ENCODE measurements at regions not wholly inside any gene's neighbourhood (a gene's known extent, or its start where the extent isn't known, plus 50 kb on each side); places are given as distances from the start of the nearest gene placed in this dataset.

- no peak for TF ChIP-seq CTCF (IDR thresholded peaks at IDR 0.05; ENCODE audit: low read depth, low read length, missing control alignments)
- DNase-seq (ENCODE audit: low read depth) = no peak
- H3K4me3 ChIP-seq (ENCODE audit: low read depth, low read length) = no peak overlapping the region
These were observed 90.0 kb downstream of the CXCL12 start for GRCh38 chr10:44294726-44295412.

- DNase-seq (ENCODE audit: low read depth) = no peak
- no peak for TF ChIP-seq CTCF (IDR thresholded peaks at IDR 0.05; ENCODE audit: low read depth, low read length, missing control alignments)
- no peak overlapping the region for H3K4me3 ChIP-seq (ENCODE audit: low read depth, low read length)
These were observed 91.1 kb downstream of the CXCL12 start for GRCh38 chr10:44293842-44294241.

GRCh38 chr10:44293306-44293778 lies 91.6 kb downstream of the CXCL12 start:
- no peak for TF ChIP-seq CTCF (IDR thresholded peaks at IDR 0.05; ENCODE audit: low read depth, low read length, missing control alignments)
- H3K4me3 ChIP-seq (ENCODE audit: low read depth, low read length) = no peak overlapping the region
- DNase-seq (ENCODE audit: low read depth) = no peak

- no peak overlapping the region for H3K4me3 ChIP-seq (ENCODE audit: low read depth, low read length)
- TF ChIP-seq CTCF (IDR thresholded peaks at IDR 0.05; ENCODE audit: low read depth, low read length, missing control alignments) = no peak
- DNase-seq (ENCODE audit: low read depth) = no peak
These were observed 92.4 kb downstream of the CXCL12 start for GRCh38 chr10:44292390-44293002.

GRCh38 chr10:44291091-44291490 lies 93.8 kb downstream of the CXCL12 start:
- H3K4me3 ChIP-seq (ENCODE audit: low read depth, low read length) = no peak overlapping the region
- no peak for DNase-seq (ENCODE audit: low read depth)
- TF ChIP-seq CTCF (IDR thresholded peaks at IDR 0.05; ENCODE audit: low read depth, low read length, missing control alignments) = no peak

GRCh38 chr10:44289125-44289524 lies 95.8 kb downstream of the CXCL12 start:
- no peak overlapping the region for H3K4me3 ChIP-seq (ENCODE audit: low read depth, low read length)
- DNase-seq (ENCODE audit: low read depth) = no peak
- TF ChIP-seq CTCF (IDR thresholded peaks at IDR 0.05; ENCODE audit: low read depth, low read length, missing control alignments) = no peak

GRCh38 chr10:44287408-44287807 lies 97.5 kb downstream of the CXCL12 start:
- no peak for DNase-seq (ENCODE audit: low read depth)
- H3K4me3 ChIP-seq (ENCODE audit: low read depth, low read length) = no peak overlapping the region
- TF ChIP-seq CTCF (IDR thresholded peaks at IDR 0.05; ENCODE audit: low read depth, low read length, missing control alignments) = no peak

All from GM12864 (cell line).